Thoracic aorta (tissue), 2 donors: ENCODE measurements at regions not wholly inside any gene's neighbourhood (a gene's known extent, or its start where the extent isn't known, plus 50 kb on each side); places are given as distances from the start of the nearest gene placed in this dataset.

Experiments
- ATAC-seq: fragments of 150-250 bp; one replicate; pipeline ENCODE4 v1.8.0; 2017; ENCODE audit warnings: low read depth; ENCODE audit not compliant: insufficient number of reproducible peaks, low FRiP score
- DNase-seq: peaks from one replicate; pipeline ENCODE4 v3.0.0-alpha.2; 2020; ENCODE audit warnings: low spot score
- H3K27ac ChIP-seq, 2 donors: fragments of 200-600 bp; sonication (generic); 1 replicate in 1 of 2; 2 replicates in 1 of 2; pipeline ENCODE4 v1.5.1; 2016; ENCODE audit warnings: mild to moderate bottlenecking in 2 of 2, moderate library complexity in 2 of 2
- H3K27me3 ChIP-seq: fragments of 200-600 bp; sonication (generic); replicated peaks from 2 replicates; pipeline ENCODE4 v1.6.0; 2016; ENCODE audit warnings: mild to moderate bottlenecking; ENCODE audit not compliant: insufficient read depth
- H3K36me3 ChIP-seq: fragments of 200-600 bp; sonication (generic); one replicate; pipeline ENCODE4 v1.5.1; 2016
- H3K4me1 ChIP-seq, 2 donors: fragments of 200-600 bp; sonication (generic); 1 replicate in 1 of 2; 2 replicates in 1 of 2; pipeline versions ENCODE4 v1.5.1 to v1.6.0; 2016; ENCODE audit warnings: low read depth in 2 of 2, mild to moderate bottlenecking in 1 of 2; ENCODE audit not compliant: control insufficient read depth in 1 of 2
- H3K4me3 ChIP-seq: fragments of 200-600 bp; sonication (generic); 2 replicates; pipeline ENCODE4 v1.5.1; 2016; ENCODE audit warnings: mild to moderate bottlenecking
- H3K9me3 ChIP-seq: fragments of 200-600 bp; sonication (generic); 2 replicates; pipeline ENCODE4 v1.5.1; 2016
- TF ChIP-seq, protein P1 (sequence below): fragments of 200-600 bp; sonication (generic); IDR thresholded peaks from one replicate; pipeline ENCODE4 v1.5.1; 2019; ENCODE audit warnings: antibody characterized with exemption

DNA sequence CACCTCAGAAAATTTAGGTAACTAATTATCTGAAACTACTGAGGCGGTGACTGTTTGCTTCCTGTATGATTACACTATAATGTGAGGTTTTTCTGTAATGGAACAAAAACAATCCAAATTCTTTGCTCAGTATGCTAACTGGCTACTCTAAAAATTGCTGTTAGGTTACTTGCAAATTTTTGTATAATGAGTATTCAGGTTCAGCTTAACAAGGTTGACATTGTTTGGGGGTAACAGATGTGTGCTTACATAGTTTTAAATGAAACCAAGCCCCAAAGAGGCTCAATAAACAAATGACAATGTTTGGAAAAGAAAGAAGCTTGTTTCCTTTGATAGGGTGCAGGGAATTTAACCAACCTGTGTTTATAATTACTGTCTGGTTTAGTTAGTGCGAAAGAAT lies 414.5 kb upstream of the MDFIC2 start:
- Histone ChIP-seq H3K9me3 (no peaks in the 10 kb centered on the region), H3K27me3 (no peaks in the 10 kb centered on the region), H3K36me3 (no peaks in the 10 kb centered on the region), H3K27ac (no peak overlapping the region), H3K4me1 (peaks cover 0 to 7% of the 10 kb centered on the region in 2 donors), H3K4me3 (no peak overlapping the region)
- DNase-seq (no peak), ATAC-seq (no peak)
- TF ChIP-seq, protein P1, sequence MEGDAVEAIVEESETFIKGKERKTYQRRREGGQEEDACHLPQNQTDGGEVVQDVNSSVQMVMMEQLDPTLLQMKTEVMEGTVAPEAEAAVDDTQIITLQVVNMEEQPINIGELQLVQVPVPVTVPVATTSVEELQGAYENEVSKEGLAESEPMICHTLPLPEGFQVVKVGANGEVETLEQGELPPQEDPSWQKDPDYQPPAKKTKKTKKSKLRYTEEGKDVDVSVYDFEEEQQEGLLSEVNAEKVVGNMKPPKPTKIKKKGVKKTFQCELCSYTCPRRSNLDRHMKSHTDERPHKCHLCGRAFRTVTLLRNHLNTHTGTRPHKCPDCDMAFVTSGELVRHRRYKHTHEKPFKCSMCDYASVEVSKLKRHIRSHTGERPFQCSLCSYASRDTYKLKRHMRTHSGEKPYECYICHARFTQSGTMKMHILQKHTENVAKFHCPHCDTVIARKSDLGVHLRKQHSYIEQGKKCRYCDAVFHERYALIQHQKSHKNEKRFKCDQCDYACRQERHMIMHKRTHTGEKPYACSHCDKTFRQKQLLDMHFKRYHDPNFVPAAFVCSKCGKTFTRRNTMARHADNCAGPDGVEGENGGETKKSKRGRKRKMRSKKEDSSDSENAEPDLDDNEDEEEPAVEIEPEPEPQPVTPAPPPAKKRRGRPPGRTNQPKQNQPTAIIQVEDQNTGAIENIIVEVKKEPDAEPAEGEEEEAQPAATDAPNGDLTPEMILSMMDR = no peak

DNA sequence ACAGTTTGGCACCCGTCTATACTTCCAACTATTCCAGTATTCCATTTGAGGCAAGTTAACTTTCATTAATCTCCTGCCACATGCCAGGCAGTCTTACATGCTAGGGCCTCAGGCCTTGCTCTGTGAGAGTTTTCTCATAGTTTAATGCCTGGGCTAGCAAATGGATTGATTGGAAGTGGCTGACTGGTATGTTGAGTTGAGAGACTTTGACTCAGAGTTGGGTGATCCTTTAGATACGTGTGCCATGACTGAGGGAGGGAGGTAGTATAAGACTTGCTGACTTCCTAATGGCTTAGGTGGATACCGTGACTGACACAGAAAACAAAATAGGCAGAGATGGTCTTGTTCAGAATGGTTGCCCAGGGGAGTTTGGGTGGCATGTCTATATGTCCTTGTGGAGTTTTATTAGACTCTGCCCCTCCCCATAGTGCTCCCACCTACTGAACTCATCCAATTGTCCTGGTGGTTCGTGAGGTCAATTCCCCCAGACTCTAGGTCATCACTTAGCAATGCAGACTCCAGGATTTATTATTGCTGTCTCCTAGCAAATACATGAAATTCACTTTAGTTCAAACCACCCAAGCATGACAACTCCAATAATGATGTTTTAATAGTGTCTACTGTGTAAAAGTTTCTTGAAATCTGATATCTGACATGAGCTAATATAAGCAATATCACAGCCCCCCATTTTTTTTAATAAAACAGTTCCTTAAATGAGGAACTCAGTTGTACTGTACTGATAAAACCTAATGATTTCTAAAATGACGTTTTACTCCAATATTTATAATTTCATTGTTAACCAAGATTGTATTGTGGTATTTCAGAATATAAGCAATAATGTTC lies 413.9 kb upstream of the MDFIC2 start:
- Histone ChIP-seq H3K9me3 (no peaks in the 10 kb centered on the region), H3K36me3 (no peaks in the 10 kb centered on the region), H3K27ac (no peak overlapping the region), H3K4me1 (peaks cover 0 to 7% of the 10 kb centered on the region in 2 donors), H3K27me3 (no peaks in the 10 kb centered on the region), H3K4me3 (no peak overlapping the region)
- TF ChIP-seq, protein P1 = no peak
- DNase-seq (no peak), ATAC-seq (no peak)

- Histone ChIP-seq H3K4me1 (peaks cover 0 to 15% of the 10 kb centered on the region in 2 donors), H3K4me3 (no peak overlapping the region)
- no peak for ATAC-seq
Measured at GRCh38 chr3:70722018-70722417, 409.6 kb upstream of the MDFIC2 start.

GRCh38 chr3:70716832-70717231 lies 404.4 kb upstream of the MDFIC2 start:
- no peaks in the 10 kb centered on the region for H3K27me3 ChIP-seq

More at GRCh38 chr3:70722018-70722417, 409.6 kb upstream of the MDFIC2 start:
- Histone ChIP-seq H3K27ac (no peak overlapping the region), H3K27me3 (no peaks in the 10 kb centered on the region), H3K36me3 (no peaks in the 10 kb centered on the region), H3K9me3 (no peaks in the 10 kb centered on the region)
- TF ChIP-seq, protein P1 = no peak
- no peak for DNase-seq

GRCh38 chr3:70712449-70713082 lies 400.1 kb upstream of the MDFIC2 start:
- H3K9me3 ChIP-seq = peaks cover 14% of the 10 kb centered on the region
- no peak for ATAC-seq
- DNase-seq = no peak
- H3K36me3 ChIP-seq = no peaks in the 10 kb centered on the region
- no peak overlapping the region for H3K4me3 ChIP-seq
- H3K27ac ChIP-seq = no peak overlapping the region
- no peaks in the 10 kb centered on the region for H3K27me3 ChIP-seq
- TF ChIP-seq, protein P1 = no peak
- H3K4me1 ChIP-seq = peaks cover 0 to 9% of the 10 kb centered on the region in 2 donors

More at GRCh38 chr3:70716832-70717231, 404.4 kb upstream of the MDFIC2 start:
- no peak overlapping the region for H3K4me3 ChIP-seq
- no peak overlapping the region for H3K27ac ChIP-seq
- DNase-seq = no peak
- H3K4me1 ChIP-seq = peaks cover 0 to 20% of the 10 kb centered on the region in 2 donors
- TF ChIP-seq, protein P1 = peak; percentile 62
- H3K36me3 ChIP-seq = no peaks in the 10 kb centered on the region
- no peak for ATAC-seq
- peaks cover 14% of the 10 kb centered on the region for H3K9me3 ChIP-seq
